Tibial nerve (tissue), 4 donors: ENCODE measurements at regions not wholly inside any gene's neighbourhood (a gene's known extent, or its start where the extent isn't known, plus 50 kb on each side); places are given as distances from the start of the nearest gene placed in this dataset.

Experiments used
- EP300 ChIP-seq, 2 donors: sonication (generic); formaldehyde crosslinking; IDR thresholded peaks; one replicate each; pipeline ENCODE4 v1.6.1; 2017; ENCODE audit warnings: antibody characterized with exemption in 2 of 2, mild to moderate bottlenecking in 1 of 2
- POLR2A ChIP-seq, 2 donors: fragments of 450-650 bp; IDR thresholded peaks; one replicate each; pipeline ENCODE4 v1.6.1; 2017; ENCODE audit warnings: antibody characterized with exemption in 2 of 2, mild to moderate bottlenecking in 2 of 2, moderate library complexity in 2 of 2
- TF ChIP-seq, protein P1 (sequence below), 5 experiments: fragments of 200-600 bp in 3 of 5; fragments of 450-650 bp in 2 of 5; sonication (generic) in 3 of 5; IDR thresholded peaks; one replicate each; pipeline ENCODE4 v1.5.1; 2016 to 2019; ENCODE audit warnings: antibody characterized with exemption in 5 of 5, mild to moderate bottlenecking in 3 of 5, moderate library complexity in 2 of 5

DNA sequence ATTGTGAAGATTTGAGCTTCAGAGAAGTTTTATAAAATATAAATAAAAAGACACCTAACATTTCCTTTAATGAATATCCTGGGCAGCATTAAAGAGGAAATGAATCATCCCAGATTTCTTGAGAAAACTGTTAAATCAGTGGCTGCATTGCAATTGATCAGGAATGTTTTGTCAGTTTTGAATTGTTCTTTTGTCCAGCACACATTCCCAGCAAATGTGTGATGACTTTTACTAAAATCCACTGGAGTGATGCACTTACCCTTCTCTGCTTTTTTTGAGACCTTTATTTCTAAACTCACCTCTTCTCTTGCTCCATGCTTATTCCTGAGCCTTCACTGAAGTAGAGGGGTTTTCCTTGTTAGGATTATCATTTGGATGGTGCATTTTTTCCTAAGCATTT is 1307.2 kb downstream of the CDH8 start:
- TF ChIP-seq, protein P1, sequence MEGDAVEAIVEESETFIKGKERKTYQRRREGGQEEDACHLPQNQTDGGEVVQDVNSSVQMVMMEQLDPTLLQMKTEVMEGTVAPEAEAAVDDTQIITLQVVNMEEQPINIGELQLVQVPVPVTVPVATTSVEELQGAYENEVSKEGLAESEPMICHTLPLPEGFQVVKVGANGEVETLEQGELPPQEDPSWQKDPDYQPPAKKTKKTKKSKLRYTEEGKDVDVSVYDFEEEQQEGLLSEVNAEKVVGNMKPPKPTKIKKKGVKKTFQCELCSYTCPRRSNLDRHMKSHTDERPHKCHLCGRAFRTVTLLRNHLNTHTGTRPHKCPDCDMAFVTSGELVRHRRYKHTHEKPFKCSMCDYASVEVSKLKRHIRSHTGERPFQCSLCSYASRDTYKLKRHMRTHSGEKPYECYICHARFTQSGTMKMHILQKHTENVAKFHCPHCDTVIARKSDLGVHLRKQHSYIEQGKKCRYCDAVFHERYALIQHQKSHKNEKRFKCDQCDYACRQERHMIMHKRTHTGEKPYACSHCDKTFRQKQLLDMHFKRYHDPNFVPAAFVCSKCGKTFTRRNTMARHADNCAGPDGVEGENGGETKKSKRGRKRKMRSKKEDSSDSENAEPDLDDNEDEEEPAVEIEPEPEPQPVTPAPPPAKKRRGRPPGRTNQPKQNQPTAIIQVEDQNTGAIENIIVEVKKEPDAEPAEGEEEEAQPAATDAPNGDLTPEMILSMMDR (IDR thresholded peaks at IDR 0.05): no peak
- TF ChIP-seq POLR2A (IDR thresholded peaks at IDR 0.05): no peak
- TF ChIP-seq EP300 (IDR thresholded peaks at IDR 0.05): no peak
